ENCODE measurements at regions not wholly inside any gene's neighbourhood (a gene's known extent, or its start where the extent isn't known, plus 50 kb on each side); places are given as distances from the start of the nearest gene placed in this dataset.

- Mint-ChIP-seq H3K4me3 (no peak overlapping the region), H3K27me3 (peaks cover 8% of the 10 kb centered on the region), H3K36me3 (peaks cover 3% of the 10 kb centered on the region), H3K27ac (no peak overlapping the region), H3K4me1 (no peaks in the 10 kb centered on the region), H3K9me3 (peaks cover 11% of the 10 kb centered on the region)
These were observed 1091.6 kb upstream of the TMEM132C start for GRCh38 chr12:127175361-127175760.

GRCh38 chr12:127176804-127177203 lies 1090.2 kb upstream of the TMEM132C start:
- Mint-ChIP-seq H3K9me3 (peaks cover 11% of the 10 kb centered on the region), H3K27me3 (peaks cover 3% of the 10 kb centered on the region), H3K27ac (no peak overlapping the region), H3K4me1 (no peaks in the 10 kb centered on the region), H3K36me3 (peaks cover 3% of the 10 kb centered on the region), H3K4me3 (no peak overlapping the region)

- H3K4me3 Mint-ChIP-seq: no peak overlapping the region
- H3K27ac Mint-ChIP-seq: no peak overlapping the region
- H3K4me1 Mint-ChIP-seq: no peaks in the 10 kb centered on the region
- H3K27me3 Mint-ChIP-seq: peaks cover under 1% of the 10 kb centered on the region
- peaks cover 1% of the 10 kb centered on the region for H3K36me3 Mint-ChIP-seq
- H3K9me3 Mint-ChIP-seq: peaks cover 11% of the 10 kb centered on the region
These were observed 1088.9 kb upstream of the TMEM132C start for GRCh38 chr12:127178052-127178451.

- peaks cover 1% of the 10 kb centered on the region for H3K27me3 Mint-ChIP-seq
- H3K27ac Mint-ChIP-seq: no peak overlapping the region
- H3K36me3 Mint-ChIP-seq: peaks cover 1% of the 10 kb centered on the region
- H3K4me3 Mint-ChIP-seq: no peak overlapping the region
- no peaks in the 10 kb centered on the region for H3K4me1 Mint-ChIP-seq
- peaks cover 11% of the 10 kb centered on the region for H3K9me3 Mint-ChIP-seq
These were observed 1088.5 kb upstream of the TMEM132C start for GRCh38 chr12:127178463-127178862.

- Mint-ChIP-seq H3K36me3 (peaks cover 1% of the 10 kb centered on the region), H3K4me1 (no peaks in the 10 kb centered on the region), H3K27me3 (peaks cover 1% of the 10 kb centered on the region), H3K27ac (no peak overlapping the region), H3K4me3 (no peak overlapping the region), H3K9me3 (peaks cover 11% of the 10 kb centered on the region)
These were observed 1087.8 kb upstream of the TMEM132C start for GRCh38 chr12:127179176-127179575.

GRCh38 chr12:127182018-127182417 lies 1085.0 kb upstream of the TMEM132C start:
- H3K4me1 Mint-ChIP-seq: no peaks in the 10 kb centered on the region
- H3K27me3 Mint-ChIP-seq: peaks cover 3% of the 10 kb centered on the region
- no peak overlapping the region for H3K27ac Mint-ChIP-seq
- no peak overlapping the region for H3K4me3 Mint-ChIP-seq
- peaks cover 10% of the 10 kb centered on the region for H3K9me3 Mint-ChIP-seq
- H3K36me3 Mint-ChIP-seq: peaks cover 1% of the 10 kb centered on the region

GRCh38 chr12:127189992-127190391 lies 1077.0 kb upstream of the TMEM132C start:
- Mint-ChIP-seq H3K9me3 (no peaks in the 10 kb centered on the region), H3K4me3 (no peak overlapping the region), H3K27me3 (peaks cover 3% of the 10 kb centered on the region), H3K4me1 (no peaks in the 10 kb centered on the region), H3K27ac (no peak overlapping the region), H3K36me3 (no peaks in the 10 kb centered on the region)

- Mint-ChIP-seq H3K27ac (no peak overlapping the region), H3K27me3 (peaks cover 1% of the 10 kb centered on the region), H3K9me3 (no peaks in the 10 kb centered on the region), H3K36me3 (no peaks in the 10 kb centered on the region), H3K4me1 (no peaks in the 10 kb centered on the region), H3K4me3 (no peak overlapping the region)
These were observed 1075.8 kb upstream of the TMEM132C start for GRCh38 chr12:127191129-127191528.

GRCh38 chr12:127192391-127192790 lies 1074.6 kb upstream of the TMEM132C start:
- H3K9me3 Mint-ChIP-seq: no peaks in the 10 kb centered on the region
- H3K4me3 Mint-ChIP-seq: no peak overlapping the region
- peaks cover 1% of the 10 kb centered on the region for H3K27me3 Mint-ChIP-seq
- no peaks in the 10 kb centered on the region for H3K4me1 Mint-ChIP-seq
- no peaks in the 10 kb centered on the region for H3K36me3 Mint-ChIP-seq
- H3K27ac Mint-ChIP-seq: no peak overlapping the region

GRCh38 chr12:127193341-127193740 lies 1073.6 kb upstream of the TMEM132C start:
- H3K4me3 Mint-ChIP-seq: no peak overlapping the region
- H3K4me1 Mint-ChIP-seq: no peaks in the 10 kb centered on the region
- no peaks in the 10 kb centered on the region for H3K36me3 Mint-ChIP-seq
- H3K9me3 Mint-ChIP-seq: no peaks in the 10 kb centered on the region
- peaks cover 4% of the 10 kb centered on the region for H3K27me3 Mint-ChIP-seq
- no peak overlapping the region for H3K27ac Mint-ChIP-seq

- Mint-ChIP-seq H3K4me1 (no peaks in the 10 kb centered on the region), H3K36me3 (no peaks in the 10 kb centered on the region), H3K9me3 (no peaks in the 10 kb centered on the region), H3K27me3 (peaks cover 4% of the 10 kb centered on the region), H3K4me3 (no peak overlapping the region), H3K27ac (no peak overlapping the region)
These were observed 1072.8 kb upstream of the TMEM132C start for GRCh38 chr12:127194176-127194575.

- no peaks in the 10 kb centered on the region for H3K4me1 Mint-ChIP-seq
- H3K27ac Mint-ChIP-seq: no peak overlapping the region
- no peaks in the 10 kb centered on the region for H3K36me3 Mint-ChIP-seq
- no peaks in the 10 kb centered on the region for H3K9me3 Mint-ChIP-seq
- H3K27me3 Mint-ChIP-seq: peaks cover 13% of the 10 kb centered on the region
- no peak overlapping the region for H3K4me3 Mint-ChIP-seq
These were observed 1061.0 kb upstream of the TMEM132C start for GRCh38 chr12:127205781-127206555.

- H3K27me3 Mint-ChIP-seq: peaks cover 7% of the 10 kb centered on the region
- no peaks in the 10 kb centered on the region for H3K9me3 Mint-ChIP-seq
- H3K4me3 Mint-ChIP-seq: no peak overlapping the region
- H3K4me1 Mint-ChIP-seq: no peaks in the 10 kb centered on the region
- no peaks in the 10 kb centered on the region for H3K36me3 Mint-ChIP-seq
- H3K27ac Mint-ChIP-seq: no peak overlapping the region
These were observed 1057.7 kb upstream of the TMEM132C start for GRCh38 chr12:127209318-127209717.

GRCh38 chr12:127214186-127214585 lies 1052.8 kb upstream of the TMEM132C start:
- Mint-ChIP-seq H3K27ac (no peak overlapping the region), H3K36me3 (no peaks in the 10 kb centered on the region), H3K27me3 (peaks cover 7% of the 10 kb centered on the region), H3K4me1 (no peaks in the 10 kb centered on the region), H3K4me3 (no peak overlapping the region), H3K9me3 (no peaks in the 10 kb centered on the region)

GRCh38 chr12:127223011-127223410 lies 1044.0 kb upstream of the TMEM132C start:
- Mint-ChIP-seq H3K27me3 (peaks cover 13% of the 10 kb centered on the region), H3K36me3 (no peaks in the 10 kb centered on the region), H3K27ac (no peak overlapping the region), H3K4me1 (no peaks in the 10 kb centered on the region), H3K9me3 (no peaks in the 10 kb centered on the region), H3K4me3 (no peak overlapping the region)

GRCh38 chr12:127223731-127224130 lies 1043.2 kb upstream of the TMEM132C start:
- no peaks in the 10 kb centered on the region for H3K4me1 Mint-ChIP-seq
- no peaks in the 10 kb centered on the region for H3K9me3 Mint-ChIP-seq
- H3K27me3 Mint-ChIP-seq: peaks cover 14% of the 10 kb centered on the region
- H3K36me3 Mint-ChIP-seq: no peaks in the 10 kb centered on the region
- no peak overlapping the region for H3K4me3 Mint-ChIP-seq
- no peak overlapping the region for H3K27ac Mint-ChIP-seq

- no peak overlapping the region for H3K4me3 Mint-ChIP-seq
- H3K36me3 Mint-ChIP-seq: no peaks in the 10 kb centered on the region
- H3K27ac Mint-ChIP-seq: no peak overlapping the region
- H3K4me1 Mint-ChIP-seq: no peaks in the 10 kb centered on the region
- peaks cover 15% of the 10 kb centered on the region for H3K27me3 Mint-ChIP-seq
- no peaks in the 10 kb centered on the region for H3K9me3 Mint-ChIP-seq
These were observed 1036.1 kb upstream of the TMEM132C start for GRCh38 chr12:127230843-127231260.
